Endothelial cell of umbilical vein (primary cell): ENCODE measurements at regions not wholly inside any gene's neighbourhood (a gene's known extent, or its start where the extent isn't known, plus 50 kb on each side); places are given as distances from the start of the nearest gene placed in this dataset.

Experiments used
- BruUV-seq: library from RNA; stranded (reverse); fragments of 400-500 nt; replicated peaks from 2 replicates; lab custom pipeline; 2021; lab: Mats Ljungman, UMichigan
- CTCF ChIA-PET: fragments of 300-600, 350-600 bp; sonication (Branson Sonifier 250); formaldehyde crosslinking; loops from one replicate; lab custom pipeline; 2021; ENCODE audit warnings: antibody characterized with exemption, inconsistent platforms; lab: Charles Lee
- POLR2A ChIA-PET: fragments of 300-600, 350-600 bp; sonication (Branson Sonifier 250); formaldehyde crosslinking; loops from one replicate; lab custom pipeline; 2021; ENCODE audit warnings: antibody characterized with exemption, inconsistent platforms; lab: Charles Lee
- DNase-seq: peaks from one replicate; pipeline ENCODE4 v3.0.0-alpha.2; 2011; ENCODE audit warnings: low read depth, low spot score
- FAIRE-seq: peaks from 2 replicates; lab custom pipeline; 2011; peaks lifted over from hg19 to GRCh38; lab: Jason Lieb, UNC
- H2AFZ ChIP-seq: 2 replicates; pipeline ENCODE4 v1.6.0; 2012; ENCODE audit warnings: low read depth, low read length, control low read depth, inconsistent platforms
- H3K27ac ChIP-seq: 2 replicates; pipeline ENCODE4 v1.5.1; 2011; ENCODE audit warnings: low read depth, mild to moderate bottlenecking, control low read depth, low read length, moderate library complexity; ENCODE audit not compliant: insufficient read depth
- H3K27me3 ChIP-seq, 2 experiments: 2 replicates each; pipeline versions ENCODE4 v1.6.0 to v1.6.1; 2011; ENCODE audit warnings: low read length in 2 of 2, mixed read lengths in 1 of 2; ENCODE audit not compliant: control insufficient read depth in 2 of 2, insufficient read depth in 2 of 2
- H3K36me3 ChIP-seq, 2 experiments: 2 replicates in 1 of 2; 3 replicates in 1 of 2; pipeline ENCODE4 v1.5.1; 2011; ENCODE audit warnings: low read length in 2 of 2, mild to moderate bottlenecking in 1 of 2, moderate library complexity in 1 of 2; ENCODE audit not compliant: control insufficient read depth in 2 of 2, insufficient read depth in 2 of 2; ENCODE audit errors: extremely low read depth in 1 of 2
- H3K4me1 ChIP-seq: 3 replicates; pipeline ENCODE4 v1.5.1; 2011; ENCODE audit warnings: mild to moderate bottlenecking, low read length; ENCODE audit not compliant: control insufficient read depth, insufficient read depth; ENCODE audit errors: extremely low read depth
- H3K4me2 ChIP-seq: 2 replicates; pipeline ENCODE4 v1.6.1; 2011; ENCODE audit warnings: low read length, control low read depth, mixed read lengths; ENCODE audit not compliant: insufficient read depth
- H3K4me3 ChIP-seq, 3 experiments: fragments of 200-600 bp in 1 of 3; sonication (generic), shearing (Covaris generic) in 1 of 3; replicated peaks in 1 of 3; 2 replicates each; pipeline ENCODE4 v1.5.1; 2011 to 2016; ENCODE audit warnings: control low read depth in 3 of 3, low read length in 3 of 3, mild to moderate bottlenecking in 2 of 3, inconsistent platforms in 1 of 3, low read depth in 1 of 3, moderate library complexity in 1 of 3; ENCODE audit not compliant: insufficient read depth in 1 of 3
- H3K79me2 ChIP-seq: 2 replicates; pipeline ENCODE4 v1.6.0; 2012; ENCODE audit warnings: low read length, inconsistent platforms; ENCODE audit not compliant: control insufficient read depth, insufficient read depth
- H3K9ac ChIP-seq: replicated peaks from 2 replicates; pipeline ENCODE3; 2011; ENCODE audit warnings: low read length, control low read depth; ENCODE audit not compliant: insufficient read depth; ENCODE audit errors: extremely low read depth
- H3K9me1 ChIP-seq: replicated peaks from 3 replicates; pipeline ENCODE4 v1.6.0; 2011; ENCODE audit warnings: mild to moderate bottlenecking, low read length; ENCODE audit not compliant: control insufficient read depth, insufficient read depth; ENCODE audit errors: extremely low read depth
- H3K9me3 ChIP-seq: replicated peaks from 2 replicates; pipeline ENCODE4 v1.5.1; 2012; ENCODE audit warnings: low read length, inconsistent platforms; ENCODE audit not compliant: control insufficient read depth, insufficient read depth
- H4K20me1 ChIP-seq: replicated peaks from 2 replicates; pipeline ENCODE3; 2011; ENCODE audit warnings: mild to moderate bottlenecking, low read length; ENCODE audit not compliant: control insufficient read depth, insufficient read depth; ENCODE audit errors: extremely low read depth
- CTCF ChIP-seq, 2 donors: IDR thresholded peaks; 1 replicate in 1 of 2; 2 replicates in 1 of 2; pipeline ENCODE4 v1.5.1; 2011; ENCODE audit warnings: low read length in 2 of 2, mild to moderate bottlenecking in 2 of 2, moderate library complexity in 2 of 2, control low read depth in 1 of 2, inconsistent platforms in 1 of 2, low read depth in 1 of 2; ENCODE audit not compliant: insufficient read depth in 1 of 2; ENCODE audit errors: extremely low read depth in 1 of 2
- EZH2 ChIP-seq: IDR thresholded peaks from 2 replicates; pipeline ENCODE4 v1.6.1; 2012; ENCODE audit warnings: borderline replicate concordance, low read depth, mild to moderate bottlenecking, moderate library complexity, low read length, inconsistent platforms; ENCODE audit not compliant: severe bottlenecking
- POLR2A ChIP-seq: IDR thresholded peaks from 2 replicates; pipeline ENCODE4 v1.6.1; 2012; ENCODE audit warnings: low read depth, mild to moderate bottlenecking, control low read depth, low read length
- dilution Hi-C: fragments of 300-500 bp; cut with MboI; formaldehyde crosslinking; loops from one replicate; pipeline ENCODE4 v1.15.0; 2019; ENCODE audit warnings: low sequenced_read_pairs; ENCODE audit not compliant: extremely low pct_ligation_motif_present
- intact Hi-C: fragments of 100-400 bp; cut with micrococcal nuclease; formaldehyde crosslinking; loops from one replicate; pipeline ENCODE4 v1.10.0; 2022

GRCh38 chr5:71782771-71783770 is 64.0 kb downstream of the CARTPT start:
- Histone ChIP-seq H3K9me1 (no peaks in the 10 kb centered on the region), H3K4me3 (no peak overlapping the region), H3K9ac (no peak overlapping the region), H3K36me3 (no peaks in the 10 kb centered on the region), H3K4me2 (peak overlapping the region; percentile 58), H3K27ac (no peak overlapping the region), H3K79me2 (no peaks in the 10 kb centered on the region), H3K27me3 (peaks cover 17 to 23% of the 10 kb centered on the region in 2 experiments), H4K20me1 (no peaks in the 10 kb centered on the region), H2AFZ (peak overlapping the region; percentile 64), H3K4me1 (peaks cover 6% of the 10 kb centered on the region), H3K9me3 (no peaks in the 10 kb centered on the region)
- intact Hi-C loops, result loop anchor here (1.0 to 10.0 kb wide), 5 partner anchors 142 to 525 kb away; partner anchors contain the start of gene MAP1B
- DNase-seq (peak; percentile 74), FAIRE-seq (peak; percentile 93)
- ChIA-PET POLR2A (interaction anchor here (1.4 kb wide), 1 partner anchor 525 kb away, joined by 5 read pairs; no protein-coding TSS in a partner anchor), CTCF (interaction anchor here (0.6 to 2.9 kb wide), 50 partner anchors 8 to 783 kb away, joined by 3 to 63 read pairs (median 4); partner anchors contain the start of genes MRPS27 and PTCD2)
- BruUV-seq, result no TSS peak
- peak; percentile 77 to 79 for TF ChIP-seq CTCF (IDR thresholded peaks at IDR 0.05; ENCODE audit: extremely low read depth in 1 of 2, insufficient read depth in 1 of 2, low read depth in 1 of 2, low read length in 2 of 2)
- TF ChIP-seq POLR2A, result no peak
- dilution Hi-C loops, result no loop called here

- peaks cover 6% of the 10 kb centered on the region for H3K4me1 ChIP-seq
- no peaks in the 10 kb centered on the region for H3K9me1 ChIP-seq
- TF ChIP-seq POLR2A (no peak), EZH2 (no peak)
- no peaks in the 10 kb centered on the region for H3K36me3 ChIP-seq
- FAIRE-seq, result no peak
- H3K79me2 ChIP-seq, result no peaks in the 10 kb centered on the region
- no peak overlapping the region for H3K27ac ChIP-seq
- peaks cover 19 to 28% of the 10 kb centered on the region in 2 experiments for H3K27me3 ChIP-seq
- no peak overlapping the region for H3K9ac ChIP-seq
- H3K4me2 ChIP-seq, result no peak overlapping the region
- no peaks in the 10 kb centered on the region for H4K20me1 ChIP-seq
- intact Hi-C loops (loop anchor here (1.0 to 10.0 kb wide), 5 partner anchors 141 to 524 kb away; partner anchors contain the start of gene MAP1B), dilution Hi-C loops (no loop called here)
- BruUV-seq, result no TSS peak
- H2AFZ ChIP-seq, result no peak overlapping the region
- POLR2A ChIA-PET, result interaction anchor here (1.4 kb wide), 1 partner anchor 524 kb away, joined by 5 read pairs; no protein-coding TSS in a partner anchor
- CTCF ChIA-PET, result interaction anchor here (0.6 to 2.9 kb wide), 31 partner anchors 7 to 536 kb away, joined by 3 to 63 read pairs (median 4); partner anchors contain the start of genes MRPS27 and PTCD2
- no peak overlapping the region for H3K4me3 ChIP-seq
- DNase-seq, result no peak
- no peaks in the 10 kb centered on the region for H3K9me3 ChIP-seq
Observed at GRCh38 chr5:71783891-71784290, 64.8 kb downstream of the CARTPT start.
